Spleen (tissue), 7 donors: ENCODE measurements at regions not wholly inside any gene's neighbourhood (a gene's known extent, or its start where the extent isn't known, plus 50 kb on each side); places are given as distances from the start of the nearest gene placed in this dataset.

ENCODE experiments used
- POLR2A ChIP-seq, 3 donors: fragments of 450-650 bp; IDR thresholded peaks; one replicate each; pipeline ENCODE4 v1.5.1; 2017; ENCODE audit warnings: antibody characterized with exemption in 3 of 3, mild to moderate bottlenecking in 1 of 3
- POLR2AphosphoS5 ChIP-seq, 3 donors: sonication (generic); formaldehyde crosslinking; IDR thresholded peaks; one replicate each; pipeline ENCODE4 v1.5.1; 2017; ENCODE audit warnings: antibody characterized with exemption in 3 of 3
- TF ChIP-seq, protein P1 (sequence below), 11 experiments: fragments of 200-600 bp in 7 of 11; fragments of 450-650 bp in 4 of 11; sonication (generic) in 4 of 11; IDR thresholded peaks in 8 of 11; conservative IDR thresholded peaks in 3 of 11; 1 replicate in 7 of 11; 2 replicates in 4 of 11; pipeline versions ENCODE4 v1.4.0 to v1.8.0; 2016 to 2021; ENCODE audit warnings: antibody characterized with exemption in 11 of 11, inconsistent platforms in 4 of 11, mild to moderate bottlenecking in 1 of 11
- donor health status: DM: no; HTN: no; CAD: no; lungs with moderate emphysema.
- donor health status: DM: no; HTN: no; CAD: no.
- donor health status: DM: no; HTN: no; CAD: no.

DNA sequence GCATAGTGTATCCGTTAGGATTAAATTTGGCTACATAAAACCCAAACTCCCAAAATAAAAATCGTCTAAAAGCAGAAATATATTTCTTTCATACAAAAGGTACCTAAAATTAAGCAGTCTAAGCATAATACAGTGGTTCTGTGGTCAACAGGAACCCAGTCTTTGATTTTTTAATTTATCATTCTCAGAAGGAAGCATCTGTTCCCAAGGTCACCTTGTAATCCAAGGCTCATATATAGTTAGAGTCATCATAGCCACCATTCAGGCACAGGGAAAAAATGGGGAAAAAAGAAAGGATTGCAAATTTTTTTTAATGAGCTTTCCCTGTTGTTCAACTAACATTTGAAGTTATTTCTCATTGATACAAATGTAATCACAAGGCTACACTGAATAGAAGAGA, 983.2 kb downstream of the PLOD2 start:
- TF ChIP-seq POLR2A (IDR thresholded peaks at IDR 0.05) (no peak), POLR2AphosphoS5 (IDR thresholded peaks at IDR 0.05) (no peak)
- TF ChIP-seq, protein P1, sequence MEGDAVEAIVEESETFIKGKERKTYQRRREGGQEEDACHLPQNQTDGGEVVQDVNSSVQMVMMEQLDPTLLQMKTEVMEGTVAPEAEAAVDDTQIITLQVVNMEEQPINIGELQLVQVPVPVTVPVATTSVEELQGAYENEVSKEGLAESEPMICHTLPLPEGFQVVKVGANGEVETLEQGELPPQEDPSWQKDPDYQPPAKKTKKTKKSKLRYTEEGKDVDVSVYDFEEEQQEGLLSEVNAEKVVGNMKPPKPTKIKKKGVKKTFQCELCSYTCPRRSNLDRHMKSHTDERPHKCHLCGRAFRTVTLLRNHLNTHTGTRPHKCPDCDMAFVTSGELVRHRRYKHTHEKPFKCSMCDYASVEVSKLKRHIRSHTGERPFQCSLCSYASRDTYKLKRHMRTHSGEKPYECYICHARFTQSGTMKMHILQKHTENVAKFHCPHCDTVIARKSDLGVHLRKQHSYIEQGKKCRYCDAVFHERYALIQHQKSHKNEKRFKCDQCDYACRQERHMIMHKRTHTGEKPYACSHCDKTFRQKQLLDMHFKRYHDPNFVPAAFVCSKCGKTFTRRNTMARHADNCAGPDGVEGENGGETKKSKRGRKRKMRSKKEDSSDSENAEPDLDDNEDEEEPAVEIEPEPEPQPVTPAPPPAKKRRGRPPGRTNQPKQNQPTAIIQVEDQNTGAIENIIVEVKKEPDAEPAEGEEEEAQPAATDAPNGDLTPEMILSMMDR (IDR thresholded peaks at IDR 0.05 in 8 of 11, conservative IDR thresholded peaks at IDR 0.05 in 3 of 11): no peak
